Neutrophil (primary cell): ENCODE measurements at regions not wholly inside any gene's neighbourhood (a gene's known extent, or its start where the extent isn't known, plus 50 kb on each side); places are given as distances from the start of the nearest gene placed in this dataset.
"Not testable (repeated sequence)": the region's sequence is repeated elsewhere in the genome, so short reads cannot be mapped to it uniquely, and the experiment has no call there.

ENCODE experiments used
- H3K27ac ChIP-seq: fragments of 200-600 bp; sonication (generic); 2 replicates; pipeline ENCODE4 v1.5.1; 2016; ENCODE audit warnings: mild to moderate bottlenecking, moderate library complexity
- H3K27me3 ChIP-seq: fragments of 200-600 bp; sonication (generic); 2 replicates; pipeline ENCODE4 v1.6.0; 2016; ENCODE audit warnings: mild to moderate bottlenecking
- H3K36me3 ChIP-seq: fragments of 200-600 bp; sonication (generic); 2 replicates; pipeline ENCODE4 v1.5.1; 2017
- H3K4me1 ChIP-seq, 2 experiments: fragments of 200-600 bp in 1 of 2; sonication (generic) in 1 of 2; 1 replicate in 1 of 2; 2 replicates in 1 of 2; pipeline versions ENCODE4 v1.5.1 to v1.6.1; 2013 to 2016; ENCODE audit warnings: low read depth in 1 of 2, low read length in 1 of 2, mild to moderate bottlenecking in 1 of 2, moderate library complexity in 1 of 2; ENCODE audit not compliant: control insufficient read depth in 1 of 2, insufficient read depth in 1 of 2
- H3K4me3 ChIP-seq, 2 experiments: fragments of 200-600 bp in 1 of 2; sonication (generic) in 1 of 2; 1 replicate in 1 of 2; 2 replicates in 1 of 2; pipeline ENCODE4 v1.5.1; 2013 to 2016; ENCODE audit warnings: low read depth in 1 of 2, low read length in 1 of 2, mild to moderate bottlenecking in 1 of 2, moderate library complexity in 1 of 2
- H3K9me3 ChIP-seq: fragments of 200-600 bp; sonication (generic); 2 replicates; pipeline ENCODE4 v1.5.1; 2016
- CTCF ChIP-seq: fragments of 200-600 bp; sonication (generic); IDR thresholded peaks from 2 replicates; pipeline ENCODE4 v1.5.1; 2016; ENCODE audit warnings: antibody characterized with exemption

GRCh38 chr1:214095896-214096295 is 108.1 kb downstream of the PROX1 start:
- H3K27me3 ChIP-seq, H3K9me3 ChIP-seq, H3K4me3 ChIP-seq, H3K36me3 ChIP-seq, H3K27ac ChIP-seq, H3K4me1 ChIP-seq: not testable (repeated sequence)

- Histone ChIP-seq H3K4me3 (no peak overlapping the region), H3K36me3 (no peaks in the 10 kb centered on the region), H3K4me1 (no peaks in the 10 kb centered on the region), H3K9me3 (no peaks in the 10 kb centered on the region), H3K27ac (no peak overlapping the region), H3K27me3 (no peaks in the 10 kb centered on the region)
- no peak for TF ChIP-seq CTCF
Observed at GRCh38 chr1:214101246-214101645, 113.5 kb downstream of the PROX1 start.

- H3K36me3 ChIP-seq: no peaks in the 10 kb centered on the region
- H3K4me3 ChIP-seq: no peak overlapping the region
- no peaks in the 10 kb centered on the region for H3K4me1 ChIP-seq
- peaks cover 2% of the 10 kb centered on the region for H3K27me3 ChIP-seq
- H3K9me3 ChIP-seq: no peaks in the 10 kb centered on the region
- no peak overlapping the region for H3K27ac ChIP-seq
- no peak for TF ChIP-seq CTCF
Observed at GRCh38 chr1:214101828-214102227, 114.1 kb downstream of the PROX1 start.

- H3K36me3 ChIP-seq: no peaks in the 10 kb centered on the region
- peaks cover 13% of the 10 kb centered on the region for H3K27me3 ChIP-seq
- no peaks in the 10 kb centered on the region for H3K4me1 ChIP-seq
- TF ChIP-seq CTCF: no peak
- no peak overlapping the region for H3K4me3 ChIP-seq
- H3K9me3 ChIP-seq: no peaks in the 10 kb centered on the region
- no peak overlapping the region for H3K27ac ChIP-seq
Observed at GRCh38 chr1:214102907-214103306, 115.1 kb downstream of the PROX1 start.

- Histone ChIP-seq H3K9me3 (no peaks in the 10 kb centered on the region), H3K4me3 (no peak overlapping the region), H3K36me3 (no peaks in the 10 kb centered on the region), H3K27ac (no peak overlapping the region), H3K4me1 (no peaks in the 10 kb centered on the region), H3K27me3 (peaks cover 14% of the 10 kb centered on the region)
- TF ChIP-seq CTCF: no peak
Observed at GRCh38 chr1:214103778-214104177, 116.0 kb downstream of the PROX1 start.

GRCh38 chr1:214106375-214106774 is 118.6 kb downstream of the PROX1 start:
- H3K36me3 ChIP-seq: no peaks in the 10 kb centered on the region
- H3K27me3 ChIP-seq: peaks cover 14% of the 10 kb centered on the region
- no peaks in the 10 kb centered on the region for H3K9me3 ChIP-seq
- TF ChIP-seq CTCF: no peak
- no peak overlapping the region for H3K27ac ChIP-seq
- no peaks in the 10 kb centered on the region for H3K4me1 ChIP-seq
- no peak overlapping the region for H3K4me3 ChIP-seq
